H9 (cell line): ENCODE measurements at regions not wholly inside any gene's neighbourhood (a gene's known extent, or its start where the extent isn't known, plus 50 kb on each side); places are given as distances from the start of the nearest gene placed in this dataset.

Experiments
- DNase-seq: peaks from one replicate; pipeline ENCODE4 v3.0.0-alpha.2; 2017
- H2AFZ ChIP-seq: one replicate; pipeline ENCODE4 v1.6.1; 2013; ENCODE audit warnings: mild to moderate bottlenecking, low read length, control low read depth, moderate library complexity
- H2AK5ac ChIP-seq: 2 replicates; pipeline ENCODE4 v1.6.1; 2013; ENCODE audit warnings: low read length, control low read depth, mixed read lengths; ENCODE audit not compliant: insufficient read length
- H2BK120ac ChIP-seq: one replicate; pipeline ENCODE4 v1.6.1; 2013; ENCODE audit warnings: low read depth, mild to moderate bottlenecking, low read length, control low read depth, inconsistent platforms; ENCODE audit not compliant: poor library complexity, severe bottlenecking
- H2BK12ac ChIP-seq: 2 replicates; pipeline ENCODE4 v1.6.1; 2013; ENCODE audit warnings: low read length, control low read depth, mixed read lengths, low read depth; ENCODE audit not compliant: insufficient read length
- H2BK15ac ChIP-seq: 2 replicates; pipeline ENCODE4 v1.6.1; 2013; ENCODE audit warnings: low read depth, low read length, control low read depth
- H2BK20ac ChIP-seq: one replicate; pipeline ENCODE4 v1.6.1; 2013; ENCODE audit warnings: low read depth, mild to moderate bottlenecking, low read length, control low read depth, inconsistent platforms; ENCODE audit not compliant: poor library complexity, severe bottlenecking
- H2BK5ac ChIP-seq: 2 replicates; pipeline ENCODE4 v1.6.1; 2013; ENCODE audit warnings: low read length, control low read depth, mixed read lengths; ENCODE audit not compliant: insufficient read length
- H3K14ac ChIP-seq: 2 replicates; pipeline ENCODE4 v1.6.1; 2013; ENCODE audit warnings: low read length, control low read depth; ENCODE audit not compliant: insufficient read depth
- H3K18ac ChIP-seq: 2 replicates; pipeline ENCODE4 v1.6.1; 2013; ENCODE audit warnings: low read depth, mild to moderate bottlenecking, mixed read lengths, low read length, control low read depth; ENCODE audit not compliant: insufficient read length
- H3K23ac ChIP-seq: 2 replicates; pipeline ENCODE4 v1.6.1; 2013; ENCODE audit warnings: low read length, control low read depth, mixed read lengths, low read depth; ENCODE audit not compliant: insufficient read length
- H3K23me2 ChIP-seq: 2 replicates; pipeline ENCODE4 v1.6.1; 2013; ENCODE audit warnings: low read depth, mild to moderate bottlenecking, mixed read lengths, low read length, control low read depth; ENCODE audit not compliant: insufficient read length, poor library complexity, severe bottlenecking
- H3K27ac ChIP-seq: 2 replicates; pipeline ENCODE4 v1.5.1; 2013; ENCODE audit warnings: low read length, control low read depth, mixed read lengths, low read depth; ENCODE audit not compliant: insufficient read length
- H3K27me3 ChIP-seq: 2 replicates; pipeline ENCODE4 v1.6.1; 2013; ENCODE audit warnings: low read length, control low read depth, inconsistent platforms; ENCODE audit not compliant: insufficient read depth
- H3K4ac ChIP-seq: 2 replicates; pipeline ENCODE4 v1.6.1; 2013; ENCODE audit warnings: low read depth, mild to moderate bottlenecking, control low read depth, inconsistent platforms, low read length, moderate library complexity
- H3K4me1 ChIP-seq: 2 replicates; pipeline ENCODE4 v1.6.1; 2013; ENCODE audit warnings: low read length, control low read depth, inconsistent platforms; ENCODE audit not compliant: insufficient read depth
- H3K4me2 ChIP-seq: 2 replicates; pipeline ENCODE4 v1.6.1; 2013; ENCODE audit warnings: low read length, control low read depth, mixed read lengths; ENCODE audit not compliant: insufficient read length, insufficient read depth
- H3K56ac ChIP-seq: 2 replicates; pipeline ENCODE4 v1.6.1; 2013; ENCODE audit warnings: low read depth, mild to moderate bottlenecking, mixed read lengths, low read length, control low read depth; ENCODE audit not compliant: insufficient read length
- H3K79me1 ChIP-seq: 2 replicates; pipeline ENCODE4 v1.6.1; 2013; ENCODE audit warnings: low read depth, mild to moderate bottlenecking, moderate library complexity, low read length, control low read depth, inconsistent platforms; ENCODE audit not compliant: insufficient read depth, poor library complexity, severe bottlenecking
- H3K79me2 ChIP-seq: 2 replicates; pipeline ENCODE4 v1.6.1; 2013; ENCODE audit warnings: low read length, control low read depth, inconsistent platforms; ENCODE audit not compliant: insufficient read depth
- H3K9ac ChIP-seq: 2 replicates; pipeline ENCODE4 v1.6.1; 2013; ENCODE audit warnings: low read length, control low read depth, mixed read lengths; ENCODE audit not compliant: insufficient read length; ENCODE audit errors: extremely low read depth
- H3K9me3 ChIP-seq: one replicate; pipeline ENCODE4 v1.6.1; 2013; ENCODE audit warnings: low read depth, low read length, inconsistent platforms; ENCODE audit not compliant: control insufficient read depth
- H3T11ph ChIP-seq: one replicate; pipeline ENCODE4 v1.6.1; 2013; ENCODE audit warnings: mild to moderate bottlenecking, low read length, control low read depth, inconsistent platforms
- H4K20me1 ChIP-seq: one replicate; pipeline ENCODE4 v1.6.1; 2013; ENCODE audit not compliant: control insufficient read depth, insufficient read length, insufficient read depth
- H4K5ac ChIP-seq: 2 replicates; pipeline ENCODE4 v1.6.1; 2013; ENCODE audit warnings: low read depth, mild to moderate bottlenecking, mixed read lengths, low read length, control low read depth; ENCODE audit not compliant: insufficient read length
- H4K8ac ChIP-seq: replicated peaks from 2 replicates; pipeline ENCODE4 v1.6.1; 2013; ENCODE audit warnings: low read length, control low read depth, mixed read lengths, low read depth; ENCODE audit not compliant: insufficient read length
- H4K91ac ChIP-seq: 2 replicates; pipeline ENCODE4 v1.6.1; 2013; ENCODE audit warnings: low read depth, mild to moderate bottlenecking, moderate library complexity, mixed read lengths, low read length, control low read depth; ENCODE audit not compliant: insufficient read length
- H3K27ac Mint-ChIP-seq, 3 experiments: 2 replicates in 2 of 3; 3 replicates in 1 of 3; pipeline ENCODE4 v1.8.0; 2020 to 2021; ENCODE audit warnings: mixed read lengths in 3 of 3, mild to moderate bottlenecking in 1 of 3, moderate library complexity in 1 of 3
- H3K27me3 Mint-ChIP-seq: 2 replicates; pipeline ENCODE4 v1.8.0; 2021; ENCODE audit warnings: low read depth, mild to moderate bottlenecking, moderate library complexity, mixed read lengths
- H3K36me3 Mint-ChIP-seq, 3 experiments: 2 replicates in 2 of 3; 3 replicates in 1 of 3; pipeline ENCODE4 v1.8.0; 2020 to 2021; ENCODE audit warnings: low read depth in 3 of 3, mixed read lengths in 3 of 3; ENCODE audit not compliant: insufficient read depth in 1 of 3
- H3K4me1 Mint-ChIP-seq, 2 experiments: 2 replicates each; pipeline ENCODE4 v1.8.0; 2020; ENCODE audit warnings: mixed read lengths in 2 of 2
- H3K4me3 Mint-ChIP-seq, 2 experiments: 2 replicates in 1 of 2; 3 replicates in 1 of 2; pipeline ENCODE4 v1.8.0; 2020 to 2021; ENCODE audit warnings: mild to moderate bottlenecking in 2 of 2, mixed read lengths in 2 of 2, moderate library complexity in 1 of 2
- H3K9me3 Mint-ChIP-seq, 2 experiments: 2 replicates in 1 of 2; 3 replicates in 1 of 2; pipeline ENCODE4 v1.8.0; 2020; ENCODE audit warnings: mild to moderate bottlenecking in 2 of 2, mixed read lengths in 2 of 2, moderate library complexity in 1 of 2
- CTCF ChIP-seq: fragments of 200-600 bp; sonication (generic); conservative IDR thresholded peaks from 3 replicates; pipeline ENCODE4 v1.8.0; 2021; ENCODE audit warnings: antibody characterized with exemption, mild to moderate bottlenecking
- WGBS: extraction: QIAGEN DNeasy Blood & Tissue Kit; methylation state at CpG from one replicate; pipeline ENCODE4 v1.1.7; 2013; ENCODE audit warnings: missing lambda C conversion rate, low lambda C conversion rate, mixed read lengths; ENCODE audit not compliant: insufficient read length; ENCODE audit errors: extremely low coverage; 5-methylcytosine and 5-hydroxymethylcytosine counted together

- no peak for DNase-seq
- no peak overlapping the region for H3K18ac ChIP-seq
- peaks cover 5% of the 10 kb centered on the region; the same call in 1 of the 2 replicates for H3K4me1 ChIP-seq
- H3K4ac ChIP-seq, result no peak overlapping the region
- no peak overlapping the region for H2BK20ac ChIP-seq
- H3K9me3 Mint-ChIP-seq, result no peaks in the 10 kb centered on the region
- H3K9ac ChIP-seq, result no peak overlapping the region
- H4K8ac ChIP-seq, result no peak overlapping the region
- H2BK15ac ChIP-seq, result no peak overlapping the region
- no peak overlapping the region for H3K4me3 Mint-ChIP-seq
- no peaks in the 10 kb centered on the region for H3K27me3 Mint-ChIP-seq
- no peak overlapping the region for H3K14ac ChIP-seq
- no peak for TF ChIP-seq CTCF
- H4K20me1 ChIP-seq, result no peaks in the 10 kb centered on the region
- H2BK120ac ChIP-seq, result no peak overlapping the region
- H4K91ac ChIP-seq, result no peak overlapping the region
- H3K23me2 ChIP-seq, result no peaks in the 10 kb centered on the region
- no peaks in the 10 kb centered on the region for H3K27me3 ChIP-seq
- H3K27ac Mint-ChIP-seq, result no peak overlapping the region
- H3K79me1 ChIP-seq, result no peaks in the 10 kb centered on the region
- H3K4me2 ChIP-seq, result no peak overlapping the region
- H2AFZ ChIP-seq, result no peak overlapping the region
- H3K23ac ChIP-seq, result no peak overlapping the region
- no peak overlapping the region for H2AK5ac ChIP-seq
- H3K9me3 ChIP-seq, result no peaks in the 10 kb centered on the region
- H2BK12ac ChIP-seq, result no peak overlapping the region
- no peak overlapping the region for H2BK5ac ChIP-seq
- no peaks in the 10 kb centered on the region for H3K36me3 Mint-ChIP-seq
- WGBS, result no CpG with 5 or more reads among the region's 1 CpG
- H3K4me1 Mint-ChIP-seq, result peaks cover 5 to 11% of the 10 kb centered on the region in 2 experiments; a peak in 3 of 4 replicates
- no peak overlapping the region for H4K5ac ChIP-seq
- no peaks in the 10 kb centered on the region for H3K79me2 ChIP-seq
- no peak overlapping the region for H3K56ac ChIP-seq
- H3T11ph ChIP-seq, result no peak overlapping the region
- H3K27ac ChIP-seq, result no peak overlapping the region
These were observed 59.1 kb upstream of the SPRED1 start for GRCh38 chr15:38193496-38193895.
